Stimulated activated naive CD8-positive, alpha-beta T cell treated with anti-CD3 and anti-CD28 coated beads, Interleukin-15, amount 100 ng/mL, for 72 hours (primary cell): ENCODE measurements at regions not wholly inside any gene's neighbourhood (a gene's known extent, or its start where the extent isn't known, plus 50 kb on each side); places are given as distances from the start of the nearest gene placed in this dataset.
"Not testable (repeated sequence)": the region's sequence is repeated elsewhere in the genome, so short reads cannot be mapped to it uniquely, and the experiment has no call there.

Experiments
- ATAC-seq: fragments of 150-1000 bp; cut with Tn5 transposase; 2 replicates; pipeline ENCODE4 v1.10.0; 2021; ENCODE audit warnings: mild to moderate bottlenecking, moderate library complexity
- DNase-seq, 2 donors: peaks; one replicate each; pipeline ENCODE4 v3.0.0; 2021 to 2022
- H3K27ac Mint-ChIP-seq, 2 donors: one replicate each; pipeline ENCODE4 v1.8.0; 2022; ENCODE audit warnings: mild to moderate bottlenecking in 2 of 2, mixed read lengths in 2 of 2, moderate library complexity in 2 of 2
- H3K27me3 Mint-ChIP-seq: one replicate; pipeline ENCODE4 v1.8.0; 2022; ENCODE audit warnings: mixed read lengths
- H3K4me1 Mint-ChIP-seq: one replicate; pipeline ENCODE4 v1.8.0; 2022; ENCODE audit warnings: mild to moderate bottlenecking, mixed read lengths
- H3K4me3 Mint-ChIP-seq, 2 donors: one replicate each; pipeline ENCODE4 v1.8.0; 2022; ENCODE audit warnings: mild to moderate bottlenecking in 2 of 2, mixed read lengths in 2 of 2, moderate library complexity in 1 of 2
- H3K9me3 Mint-ChIP-seq, 2 donors: one replicate each; pipeline ENCODE4 v1.8.0; 2022; ENCODE audit warnings: mixed read lengths in 2 of 2

- not testable (repeated sequence) for H3K9me3 Mint-ChIP-seq, ATAC-seq, H3K27me3 Mint-ChIP-seq, H3K27ac Mint-ChIP-seq, DNase-seq, H3K4me1 Mint-ChIP-seq, H3K4me3 Mint-ChIP-seq
Observed at GRCh38 chr17:20633268-20634059, 53.9 kb downstream of the CDRT15L2 start.

DNA sequence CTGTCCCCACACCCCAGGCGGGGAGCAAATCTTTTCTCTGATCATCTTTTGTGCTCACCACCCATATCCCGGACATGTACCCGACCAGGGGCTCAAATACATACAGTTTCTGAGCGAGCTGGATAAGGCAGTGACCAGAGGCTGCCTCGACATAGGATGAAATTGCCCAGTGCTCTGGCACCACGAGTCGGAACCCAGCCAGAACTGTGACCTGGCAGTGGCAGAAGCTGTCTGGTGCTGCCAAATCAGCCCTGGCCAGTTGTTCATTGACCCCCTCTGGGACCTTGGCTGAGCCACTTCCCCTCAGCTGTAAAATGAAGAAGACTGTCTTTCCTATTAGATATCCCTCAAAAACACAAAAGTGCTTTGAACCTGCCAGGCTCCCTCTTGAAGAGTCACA is 60.6 kb downstream of the CDRT15L2 start:
- not testable (repeated sequence) for H3K4me3 Mint-ChIP-seq, H3K9me3 Mint-ChIP-seq, DNase-seq, H3K4me1 Mint-ChIP-seq, H3K27me3 Mint-ChIP-seq, H3K27ac Mint-ChIP-seq, ATAC-seq

- H3K27ac Mint-ChIP-seq, H3K4me3 Mint-ChIP-seq, H3K9me3 Mint-ChIP-seq, H3K27me3 Mint-ChIP-seq: not testable (repeated sequence)
- peaks cover 19% of the 10 kb centered on the region for H3K4me1 Mint-ChIP-seq
- peak; percentile 60 for ATAC-seq
- peak; percentile 9 to 27 for DNase-seq
Observed at GRCh38 chr17:20646661-20647272, 67.2 kb downstream of the CDRT15L2 start.

DNA sequence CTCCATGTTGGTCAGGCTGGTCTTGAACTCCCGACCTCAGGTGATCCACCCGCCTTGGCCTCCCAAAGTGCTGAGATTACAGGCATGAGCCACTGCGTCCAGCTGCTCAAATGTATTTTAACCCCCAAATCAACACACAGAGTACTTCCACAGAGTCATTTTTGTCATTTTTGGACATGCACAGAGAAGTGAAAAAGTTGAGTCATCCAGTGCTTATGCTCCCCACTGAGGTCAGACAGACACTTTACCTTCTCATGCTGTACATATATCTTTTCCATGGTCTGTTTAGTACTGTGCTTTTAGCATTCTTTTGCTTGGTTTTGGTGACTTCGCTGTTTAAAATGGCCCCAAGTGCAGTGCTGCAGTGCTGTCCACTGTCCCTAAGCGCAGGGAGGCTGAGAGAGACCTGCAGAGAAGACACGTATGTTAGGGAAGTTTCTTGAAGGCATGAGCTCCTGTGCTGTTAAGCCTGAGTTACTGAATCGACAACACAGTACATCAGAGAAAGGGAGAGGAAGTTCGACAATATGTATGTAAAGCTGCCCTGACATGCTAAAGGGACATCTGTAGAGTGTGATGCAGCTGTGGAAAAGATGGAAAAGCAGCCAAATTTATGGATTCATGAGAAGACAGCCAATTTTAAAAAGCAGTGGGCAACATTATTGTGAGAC is 69.7 kb downstream of the CDRT15L2 start:
- H3K27me3 Mint-ChIP-seq, H3K27ac Mint-ChIP-seq, H3K9me3 Mint-ChIP-seq: not testable (repeated sequence)
- peak overlapping the region in 1 of 2 donors; percentile 12 for H3K4me3 Mint-ChIP-seq
- peak in 1 of 2 donors; percentile 13 for DNase-seq
- peaks cover 22% of the 10 kb centered on the region for H3K4me1 Mint-ChIP-seq
- ATAC-seq = peak; percentile 58

DNA sequence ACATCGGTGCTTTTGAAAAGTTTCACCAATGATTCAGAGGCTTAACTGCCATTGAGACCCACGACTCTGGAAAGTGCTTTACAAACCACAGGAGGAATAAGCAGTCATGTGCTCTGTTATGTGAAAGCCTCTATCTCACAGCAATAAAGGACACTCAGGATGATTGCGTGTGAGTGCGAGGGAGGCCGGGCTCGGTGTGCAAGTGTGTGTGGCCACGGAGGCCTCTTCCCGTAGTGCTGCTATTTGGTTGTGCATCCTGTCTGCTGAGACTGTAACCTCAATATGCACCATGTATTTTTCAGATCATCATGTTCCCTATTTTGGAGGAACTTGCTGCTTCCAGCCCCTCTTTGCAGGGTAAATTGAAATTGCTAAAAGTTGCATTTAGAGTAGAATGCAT is 71.5 kb downstream of the CDRT15L2 start:
- not testable (repeated sequence) for H3K27ac Mint-ChIP-seq, H3K27me3 Mint-ChIP-seq, H3K9me3 Mint-ChIP-seq, DNase-seq, H3K4me3 Mint-ChIP-seq
- ATAC-seq = peak; percentile 69
- peaks cover 22% of the 10 kb centered on the region for H3K4me1 Mint-ChIP-seq

GRCh38 chr17:20651736-20652135 is 72.2 kb downstream of the CDRT15L2 start:
- H3K27ac Mint-ChIP-seq = peak overlapping the region in 1 of 2 donors; percentile 28
- H3K9me3 Mint-ChIP-seq, H3K27me3 Mint-ChIP-seq, DNase-seq, H3K4me3 Mint-ChIP-seq: not testable (repeated sequence)
- H3K4me1 Mint-ChIP-seq = peaks cover 22% of the 10 kb centered on the region
- peak; percentile 26 for ATAC-seq

DNA sequence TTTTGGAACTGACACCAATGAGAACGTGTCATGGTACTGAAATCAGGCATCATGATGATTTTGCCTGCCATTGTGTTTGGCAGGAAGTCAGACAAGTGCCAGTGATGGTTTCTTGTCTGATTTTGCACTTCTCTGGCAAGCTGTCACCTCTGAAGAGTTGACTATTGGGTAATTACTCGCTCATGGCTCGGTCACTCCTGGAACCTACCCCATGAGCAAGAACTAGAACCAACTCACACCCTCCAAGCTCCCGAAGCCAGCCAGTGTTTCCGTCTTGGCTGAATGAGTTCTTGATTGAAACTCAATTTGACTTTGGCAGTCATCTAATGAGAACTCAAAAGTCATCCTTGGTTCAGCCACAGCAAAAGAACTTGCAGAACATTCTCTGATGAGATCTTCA is 73.9 kb downstream of the CDRT15L2 start:
- peaks cover 22% of the 10 kb centered on the region for H3K4me1 Mint-ChIP-seq
- H3K27me3 Mint-ChIP-seq, H3K4me3 Mint-ChIP-seq, H3K9me3 Mint-ChIP-seq, DNase-seq, ATAC-seq: not testable (repeated sequence)
- H3K27ac Mint-ChIP-seq = peak overlapping the region in 1 of 2 donors; percentile 19

- not testable (repeated sequence) for ATAC-seq, H3K4me3 Mint-ChIP-seq, H3K27me3 Mint-ChIP-seq, H3K9me3 Mint-ChIP-seq, DNase-seq
- Mint-ChIP-seq H3K4me1 (peaks cover 19% of the 10 kb centered on the region), H3K27ac (peak overlapping the region in 1 of 2 donors; percentile 52)
Observed at GRCh38 chr17:20654114-20654513, 74.6 kb downstream of the CDRT15L2 start.

GRCh38 chr17:20654575-20654974 is 75.1 kb downstream of the CDRT15L2 start:
- not testable (repeated sequence) for H3K27ac Mint-ChIP-seq, H3K9me3 Mint-ChIP-seq, DNase-seq, ATAC-seq, H3K4me3 Mint-ChIP-seq, H3K27me3 Mint-ChIP-seq
- H3K4me1 Mint-ChIP-seq = peaks cover 15% of the 10 kb centered on the region

- H3K4me1 Mint-ChIP-seq, H3K9me3 Mint-ChIP-seq, H3K27me3 Mint-ChIP-seq, DNase-seq, ATAC-seq, H3K27ac Mint-ChIP-seq, H3K4me3 Mint-ChIP-seq: not testable (repeated sequence)
Observed at GRCh38 chr17:20665103-20665955, 85.8 kb downstream of the CDRT15L2 start.

GRCh38 chr17:20666689-20667088 is 87.2 kb downstream of the CDRT15L2 start:
- not testable (repeated sequence) for H3K27me3 Mint-ChIP-seq, H3K4me1 Mint-ChIP-seq, DNase-seq, H3K4me3 Mint-ChIP-seq, ATAC-seq, H3K9me3 Mint-ChIP-seq, H3K27ac Mint-ChIP-seq

GRCh38 chr17:20667712-20668111 is 88.2 kb downstream of the CDRT15L2 start:
- H3K27me3 Mint-ChIP-seq, ATAC-seq, H3K27ac Mint-ChIP-seq, DNase-seq, H3K9me3 Mint-ChIP-seq, H3K4me3 Mint-ChIP-seq, H3K4me1 Mint-ChIP-seq: not testable (repeated sequence)

DNA sequence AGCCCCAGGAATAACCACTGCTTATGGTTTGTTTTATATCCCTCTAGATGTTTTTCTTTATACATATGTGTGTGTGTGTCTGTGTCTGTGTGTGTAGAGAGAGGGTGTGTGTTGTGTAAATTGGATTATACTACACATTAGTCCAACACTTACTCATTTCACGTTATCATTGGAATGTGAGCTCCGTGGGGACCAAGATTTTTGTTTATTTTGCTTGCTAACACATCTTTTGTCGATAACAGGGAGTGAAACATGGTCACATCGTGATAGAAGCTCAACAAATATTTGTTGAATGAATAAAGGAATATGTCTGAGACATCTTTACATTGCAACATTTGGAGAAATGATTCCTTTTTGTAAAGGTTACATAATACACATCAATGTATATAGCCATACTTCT is 88.8 kb downstream of the CDRT15L2 start:
- H3K9me3 Mint-ChIP-seq, DNase-seq, H3K27ac Mint-ChIP-seq, H3K27me3 Mint-ChIP-seq, ATAC-seq, H3K4me1 Mint-ChIP-seq, H3K4me3 Mint-ChIP-seq: not testable (repeated sequence)

GRCh38 chr17:20668868-20669267 is 89.3 kb downstream of the CDRT15L2 start:
- not testable (repeated sequence) for H3K27ac Mint-ChIP-seq, H3K4me3 Mint-ChIP-seq, DNase-seq, ATAC-seq, H3K27me3 Mint-ChIP-seq, H3K4me1 Mint-ChIP-seq, H3K9me3 Mint-ChIP-seq

DNA sequence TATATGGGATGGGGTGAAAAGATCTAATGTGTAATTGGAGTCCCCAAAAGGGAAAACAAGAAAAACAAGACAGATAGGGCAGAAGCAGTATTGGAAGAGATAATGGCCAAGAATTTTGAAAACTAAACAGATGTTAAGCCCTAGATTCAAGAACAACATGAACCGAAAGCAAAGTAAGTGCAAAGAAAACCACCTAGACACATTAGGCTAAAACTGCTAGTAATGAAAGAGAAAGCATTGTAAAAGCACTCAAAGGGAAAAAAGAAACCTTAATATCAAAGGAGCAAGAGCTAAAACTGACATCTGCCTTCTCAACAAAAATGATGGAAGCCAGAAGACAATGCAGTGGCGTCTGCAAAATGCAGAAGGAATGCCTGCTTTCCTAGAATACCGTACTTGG is 91.0 kb downstream of the CDRT15L2 start:
- DNase-seq, H3K27me3 Mint-ChIP-seq, H3K4me3 Mint-ChIP-seq, ATAC-seq, H3K27ac Mint-ChIP-seq, H3K4me1 Mint-ChIP-seq, H3K9me3 Mint-ChIP-seq: not testable (repeated sequence)
